ENCODE measurements at regions not wholly inside any gene's neighbourhood (a gene's known extent, or its start where the extent isn't known, plus 50 kb on each side); places are given as distances from the start of the nearest gene placed in this dataset.
A peak's percentile ranks its signal among the peaks of the same experiment; 100 is the strongest.
"Not testable (repeated sequence)": the region's sequence is repeated elsewhere in the genome, so short reads cannot be mapped to it uniquely, and the experiment has no call there.

GRCh38 chr1:228650141-228650540 is 85.1 kb upstream of the RHOU start:
- DNase-seq = peak in 3 of 14 experiments; percentile 19 to 31 (median 23)
- intact Hi-C loops (cut with DNase I, micrococcal nuclease) = loop anchor here in 1 of 2 experiments (10.0 kb wide), 1 partner anchor 765 kb away; no protein-coding TSS in a partner anchor
- H3K4me1 ChIP-seq (ENCODE audit: insufficient read depth, low read length) = peaks cover 25% of the 10 kb centered on the region
- ATAC-seq (ENCODE audit: poor library complexity) = no peak
- CTCF ChIA-PET = no interaction called here
- Mint-ChIP-seq H3K9me3 (no peaks in the 10 kb centered on the region), H3K27ac (no peak overlapping the region), H3K4me1 (ENCODE audit: low read depth) (peaks cover 38% of the 10 kb centered on the region), H3K27me3 (peaks cover 72% of the 10 kb centered on the region), H3K4me3 (no peak overlapping the region), H3K36me3 (ENCODE audit: low read depth) (peaks cover 13% of the 10 kb centered on the region)
- peaks cover 46 to 80% of the 10 kb centered on the region in 2 experiments for H3K27me3 ChIP-seq (ENCODE audit: control insufficient read depth in 1 of 2, insufficient read depth in 2 of 2, low read length in 2 of 2)
- H3K27ac ChIP-seq (ENCODE audit: low read depth in 1 of 2, low read length in 2 of 2) = no peak overlapping the region
- POLR2A ChIA-PET = no interaction called here
- no peaks in the 10 kb centered on the region for H3K36me3 ChIP-seq (ENCODE audit: insufficient read depth, low read length)
- TF ChIP-seq CTCF (IDR thresholded peaks at IDR 0.05) = no peak
- peaks cover 0 to 21% of the 10 kb centered on the region in 2 experiments for H3K9me3 ChIP-seq (ENCODE audit: control insufficient read depth in 1 of 2, insufficient read depth in 1 of 2, low read length in 2 of 2)
- H3K4me3 ChIP-seq (ENCODE audit: low read length) = no peak overlapping the region

DNA sequence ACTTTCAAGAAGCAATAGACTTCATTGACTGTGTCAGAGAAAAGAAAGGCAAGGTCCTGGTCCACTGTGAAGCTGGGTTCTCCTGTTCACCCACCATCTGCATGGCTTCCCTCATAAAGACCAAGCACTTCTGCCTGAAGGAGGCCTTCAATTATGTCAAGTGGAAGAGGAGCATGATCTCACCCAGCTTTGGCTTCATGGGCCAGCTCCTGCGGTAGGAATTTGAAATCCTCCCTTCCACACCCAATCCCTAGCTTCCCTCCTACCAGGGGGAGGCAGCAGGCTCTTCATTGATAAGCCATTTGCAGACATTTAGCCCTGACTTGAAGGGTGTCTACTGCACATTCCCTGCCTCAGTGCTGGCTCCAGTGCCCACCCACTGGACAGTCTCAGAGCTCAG is 84.3 kb upstream of the RHOU start:
- ATAC-seq (ENCODE audit: poor library complexity) (no peak), DNase-seq (no peak)
- Mint-ChIP-seq H3K27me3 (peaks cover 78% of the 10 kb centered on the region), H3K36me3 (ENCODE audit: low read depth) (peaks cover 13% of the 10 kb centered on the region), H3K9me3 (no peaks in the 10 kb centered on the region), H3K4me3 (no peak overlapping the region), H3K27ac (no peak overlapping the region), H3K4me1 (ENCODE audit: low read depth) (peaks cover 38% of the 10 kb centered on the region)
- no peak overlapping the region for H3K4me3 ChIP-seq (ENCODE audit: low read length)
- TF ChIP-seq CTCF (IDR thresholded peaks at IDR 0.05) = no peak
- intact Hi-C loops (cut with DNase I, micrococcal nuclease) = loop anchor here in 1 of 2 experiments (10.0 kb wide), 1 partner anchor 766 kb away; no protein-coding TSS in a partner anchor
- CTCF ChIA-PET = no interaction called here
- H3K4me1 ChIP-seq (ENCODE audit: insufficient read depth, low read length) = peaks cover 25% of the 10 kb centered on the region
- H3K27ac ChIP-seq (ENCODE audit: low read depth in 1 of 2, low read length in 2 of 2) = no peak overlapping the region
- no peaks in the 10 kb centered on the region for H3K36me3 ChIP-seq (ENCODE audit: insufficient read depth, low read length)
- H3K27me3 ChIP-seq (ENCODE audit: control insufficient read depth in 1 of 2, insufficient read depth in 2 of 2, low read length in 2 of 2) = peaks cover 46 to 84% of the 10 kb centered on the region in 2 experiments
- POLR2A ChIA-PET = no interaction called here
- H3K9me3 ChIP-seq (ENCODE audit: control insufficient read depth in 1 of 2, insufficient read depth in 1 of 2, low read length in 2 of 2) = peaks cover 0 to 21% of the 10 kb centered on the region in 2 experiments

DNA sequence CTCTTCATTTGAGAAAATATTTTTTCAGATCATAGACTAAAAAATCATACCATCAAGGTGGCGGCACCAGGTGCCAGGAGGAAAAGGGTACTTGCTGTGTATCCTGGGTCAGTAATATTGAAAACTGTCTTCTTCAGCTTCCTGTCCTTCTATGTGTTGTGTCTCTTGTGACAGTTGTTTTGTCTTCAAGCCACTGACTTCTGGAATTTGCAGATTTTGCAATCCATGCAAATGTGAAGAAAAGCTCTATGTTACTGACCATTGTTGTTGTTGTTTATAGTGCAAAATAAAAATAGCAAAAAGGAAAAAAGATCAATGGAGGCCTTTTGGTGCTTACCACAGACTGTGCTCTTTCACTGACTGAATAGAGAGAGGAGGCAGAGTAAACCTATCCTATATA is 83.2 kb upstream of the RHOU start:
- ChIA-PET POLR2A (no interaction called here), CTCF (interaction anchor here (1.1 kb wide), 1 partner anchor 12 kb away, joined by 3 read pairs; no protein-coding TSS in a partner anchor)
- H3K27me3 ChIP-seq (ENCODE audit: control insufficient read depth in 1 of 2, insufficient read depth in 2 of 2, low read length in 2 of 2) = peaks cover 46 to 83% of the 10 kb centered on the region in 2 experiments
- no peak for TF ChIP-seq CTCF (IDR thresholded peaks at IDR 0.05)
- H3K27me3 Mint-ChIP-seq = peaks cover 78% of the 10 kb centered on the region
- no peaks in the 10 kb centered on the region for H3K9me3 Mint-ChIP-seq
- H3K36me3 Mint-ChIP-seq (ENCODE audit: low read depth) = peaks cover 6% of the 10 kb centered on the region
- H3K27ac ChIP-seq (ENCODE audit: low read depth in 1 of 2, low read length in 2 of 2) = no peak overlapping the region
- H3K9me3 ChIP-seq (ENCODE audit: control insufficient read depth in 1 of 2, insufficient read depth in 1 of 2, low read length in 2 of 2) = peaks cover 0 to 18% of the 10 kb centered on the region in 2 experiments
- H3K4me3 Mint-ChIP-seq = no peak overlapping the region
- no peaks in the 10 kb centered on the region for H3K36me3 ChIP-seq (ENCODE audit: insufficient read depth, low read length)
- peaks cover 19% of the 10 kb centered on the region for H3K4me1 ChIP-seq (ENCODE audit: insufficient read depth, low read length)
- no peak overlapping the region for H3K27ac Mint-ChIP-seq
- DNase-seq = no peak
- H3K4me1 Mint-ChIP-seq (ENCODE audit: low read depth) = peaks cover 31% of the 10 kb centered on the region
- intact Hi-C loops (cut with DNase I, micrococcal nuclease) = loop anchor here in 1 of 2 experiments (10.0 kb wide), 1 partner anchor 767 kb away; no protein-coding TSS in a partner anchor
- ATAC-seq (ENCODE audit: poor library complexity) = no peak
- H3K4me3 ChIP-seq (ENCODE audit: low read length) = no peak overlapping the region

DNA sequence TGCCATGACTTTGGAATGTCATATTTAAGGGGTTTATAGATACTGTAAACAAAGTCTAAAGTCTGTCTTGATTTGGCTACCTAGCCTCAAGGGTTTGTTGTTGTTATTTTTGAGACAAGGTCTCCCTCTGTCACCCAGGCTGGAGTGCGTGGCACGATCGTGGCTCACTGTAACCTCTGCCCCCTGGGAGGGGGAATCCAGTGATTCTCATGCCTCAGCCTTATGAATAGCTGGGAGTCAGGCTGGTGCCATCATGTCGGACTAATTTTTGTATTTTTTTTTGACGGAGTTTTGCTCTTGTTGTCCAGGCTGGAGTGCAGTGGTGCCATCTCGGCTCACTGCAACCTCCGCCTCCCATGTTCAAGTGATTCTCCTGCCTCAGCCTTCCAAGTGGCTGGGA is 82.2 kb upstream of the RHOU start:
- H3K9me3 ChIP-seq (ENCODE audit: control insufficient read depth in 1 of 2, insufficient read depth in 1 of 2, low read length in 2 of 2); H3K36me3 ChIP-seq (ENCODE audit: insufficient read depth, low read length); H3K4me1 ChIP-seq (ENCODE audit: insufficient read depth, low read length); H3K27ac Mint-ChIP-seq; H3K36me3 Mint-ChIP-seq (ENCODE audit: low read depth); H3K4me3 Mint-ChIP-seq; H3K9me3 Mint-ChIP-seq; DNase-seq; POLR2A ChIA-PET; CTCF ChIA-PET; H3K27ac ChIP-seq (ENCODE audit: low read depth in 1 of 2, low read length in 2 of 2); H3K4me3 ChIP-seq (ENCODE audit: low read length); ATAC-seq (ENCODE audit: poor library complexity): not testable (repeated sequence)
- Mint-ChIP-seq H3K27me3 (peaks cover 71% of the 10 kb centered on the region), H3K4me1 (ENCODE audit: low read depth) (peaks cover 22% of the 10 kb centered on the region)
- H3K27me3 ChIP-seq (ENCODE audit: control insufficient read depth in 1 of 2, insufficient read depth in 2 of 2, low read length in 2 of 2) = peaks cover 37 to 76% of the 10 kb centered on the region in 2 experiments
- intact Hi-C loops (cut with DNase I, micrococcal nuclease) = loop anchor here in 1 of 2 experiments (10.0 kb wide), 1 partner anchor 768 kb away; no protein-coding TSS in a partner anchor

All from CD4-positive, alpha-beta T cell (primary cell).